Tibial nerve (tissue), 4 donors: ENCODE measurements at regions not wholly inside any gene's neighbourhood (a gene's known extent, or its start where the extent isn't known, plus 50 kb on each side); places are given as distances from the start of the nearest gene placed in this dataset.

Experiments
- DNase-seq, 2 donors: peaks; one replicate each; pipeline ENCODE4 v3.0.0-alpha.2; 2019; ENCODE audit warnings: low spot score in 2 of 2
- H3K27ac ChIP-seq, 4 donors: fragments of 200-600 bp; sonication (generic) in 3 of 4; one replicate each; pipeline ENCODE4 v1.5.1; 2017 to 2019; ENCODE audit warnings: mild to moderate bottlenecking in 1 of 4
- H3K27me3 ChIP-seq, 2 donors: fragments of 200-600 bp; sonication (generic) in 1 of 2; one replicate each; pipeline versions ENCODE4 v1.5.1 to v1.6.0; 2017 to 2019
- H3K36me3 ChIP-seq, 3 donors: fragments of 200-600 bp; sonication (generic); one replicate each; pipeline ENCODE4 v1.5.1; 2018 to 2019
- H3K4me1 ChIP-seq, 4 donors: fragments of 200-600 bp; sonication (generic) in 3 of 4; one replicate each; pipeline ENCODE4 v1.5.1; 2017 to 2019
- H3K4me3 ChIP-seq, 4 donors: fragments of 200-600 bp; sonication (generic) in 3 of 4; one replicate each; pipeline ENCODE4 v1.5.1; 2017 to 2019; ENCODE audit warnings: mild to moderate bottlenecking in 1 of 4, moderate library complexity in 1 of 4
- H3K9me3 ChIP-seq, 4 donors: fragments of 200-600 bp; sonication (generic) in 3 of 4; one replicate each; pipeline ENCODE4 v1.5.1; 2017 to 2019
- EP300 ChIP-seq, 2 donors: sonication (generic); formaldehyde crosslinking; IDR thresholded peaks; one replicate each; pipeline ENCODE4 v1.6.1; 2017; ENCODE audit warnings: antibody characterized with exemption in 2 of 2, mild to moderate bottlenecking in 1 of 2
- POLR2A ChIP-seq, 2 donors: fragments of 450-650 bp; IDR thresholded peaks; one replicate each; pipeline ENCODE4 v1.6.1; 2017; ENCODE audit warnings: antibody characterized with exemption in 2 of 2, mild to moderate bottlenecking in 2 of 2, moderate library complexity in 2 of 2
- WGBS, 2 donors: methylation state at CpG; one replicate each; pipeline ENCODE4 v1.1.5; 2018; 5-methylcytosine and 5-hydroxymethylcytosine counted together
- TF ChIP-seq, protein P1 (sequence below), 5 experiments: fragments of 200-600 bp in 3 of 5; fragments of 450-650 bp in 2 of 5; sonication (generic) in 3 of 5; IDR thresholded peaks; one replicate each; pipeline ENCODE4 v1.5.1; 2016 to 2019; ENCODE audit warnings: antibody characterized with exemption in 5 of 5, mild to moderate bottlenecking in 3 of 5, moderate library complexity in 2 of 5

DNA sequence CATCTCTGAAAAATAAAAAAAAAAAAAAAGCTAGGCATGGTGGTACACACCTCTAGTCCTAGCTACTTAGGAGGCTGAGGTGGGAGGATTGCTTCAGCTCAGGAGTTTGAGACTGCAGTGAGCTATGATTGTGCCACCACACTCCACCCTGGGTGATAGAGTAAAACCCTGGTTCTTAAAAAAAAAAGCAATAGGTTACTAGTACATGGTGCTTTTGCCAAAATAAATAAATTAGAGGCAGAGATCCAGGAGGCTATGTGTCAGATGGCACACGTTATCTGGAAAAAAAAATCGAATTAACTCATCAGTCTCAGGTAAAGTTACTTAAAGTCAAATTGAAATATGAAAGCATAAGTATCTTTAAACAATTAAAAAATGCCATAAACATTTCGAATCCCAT, 94.3 kb downstream of the VCX3A start:
- 72 to 77% methylated on average over 3 of the region's 3 CpGs for WGBS, 2 donors
- TF ChIP-seq EP300 (IDR thresholded peaks at IDR 0.05) (no peak), POLR2A (IDR thresholded peaks at IDR 0.05) (no peak)
- TF ChIP-seq, protein P1, sequence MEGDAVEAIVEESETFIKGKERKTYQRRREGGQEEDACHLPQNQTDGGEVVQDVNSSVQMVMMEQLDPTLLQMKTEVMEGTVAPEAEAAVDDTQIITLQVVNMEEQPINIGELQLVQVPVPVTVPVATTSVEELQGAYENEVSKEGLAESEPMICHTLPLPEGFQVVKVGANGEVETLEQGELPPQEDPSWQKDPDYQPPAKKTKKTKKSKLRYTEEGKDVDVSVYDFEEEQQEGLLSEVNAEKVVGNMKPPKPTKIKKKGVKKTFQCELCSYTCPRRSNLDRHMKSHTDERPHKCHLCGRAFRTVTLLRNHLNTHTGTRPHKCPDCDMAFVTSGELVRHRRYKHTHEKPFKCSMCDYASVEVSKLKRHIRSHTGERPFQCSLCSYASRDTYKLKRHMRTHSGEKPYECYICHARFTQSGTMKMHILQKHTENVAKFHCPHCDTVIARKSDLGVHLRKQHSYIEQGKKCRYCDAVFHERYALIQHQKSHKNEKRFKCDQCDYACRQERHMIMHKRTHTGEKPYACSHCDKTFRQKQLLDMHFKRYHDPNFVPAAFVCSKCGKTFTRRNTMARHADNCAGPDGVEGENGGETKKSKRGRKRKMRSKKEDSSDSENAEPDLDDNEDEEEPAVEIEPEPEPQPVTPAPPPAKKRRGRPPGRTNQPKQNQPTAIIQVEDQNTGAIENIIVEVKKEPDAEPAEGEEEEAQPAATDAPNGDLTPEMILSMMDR (IDR thresholded peaks at IDR 0.05): no peak

DNA sequence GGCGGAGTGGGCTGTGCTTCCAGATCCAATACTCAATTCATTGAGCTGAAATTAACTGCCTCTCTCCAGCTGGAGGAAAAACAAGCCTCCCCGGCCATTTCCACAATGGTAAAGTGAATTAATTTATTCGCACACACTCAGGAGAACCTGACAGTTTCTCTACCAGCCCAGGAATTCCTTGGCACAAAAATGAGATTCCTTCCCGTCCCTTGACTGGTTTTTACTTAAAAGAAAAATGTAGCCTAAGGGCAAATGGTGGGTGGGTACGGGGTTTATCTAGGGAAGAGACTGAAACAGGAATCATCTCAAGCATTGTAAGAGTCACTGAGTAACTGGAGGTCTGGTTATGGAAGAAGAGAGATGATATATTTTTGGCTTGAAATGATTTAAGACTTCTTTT, 102.7 kb downstream of the VCX3A start:
- H3K27me3 ChIP-seq: no peaks in the 10 kb centered on the region
- WGBS, 2 donors: 81 to 88% methylated on average over 5 of the region's 5 CpGs
- DNase-seq: no peak

More for the DNA sequence above, 94.3 kb downstream of the VCX3A start:
- DNase-seq: no peak
- H3K4me3 ChIP-seq: no peak overlapping the region
- no peaks in the 10 kb centered on the region for H3K9me3 ChIP-seq
- H3K36me3 ChIP-seq: no peaks in the 10 kb centered on the region
- no peaks in the 10 kb centered on the region for H3K4me1 ChIP-seq
- no peak overlapping the region for H3K27ac ChIP-seq
- no peaks in the 10 kb centered on the region for H3K27me3 ChIP-seq

DNA sequence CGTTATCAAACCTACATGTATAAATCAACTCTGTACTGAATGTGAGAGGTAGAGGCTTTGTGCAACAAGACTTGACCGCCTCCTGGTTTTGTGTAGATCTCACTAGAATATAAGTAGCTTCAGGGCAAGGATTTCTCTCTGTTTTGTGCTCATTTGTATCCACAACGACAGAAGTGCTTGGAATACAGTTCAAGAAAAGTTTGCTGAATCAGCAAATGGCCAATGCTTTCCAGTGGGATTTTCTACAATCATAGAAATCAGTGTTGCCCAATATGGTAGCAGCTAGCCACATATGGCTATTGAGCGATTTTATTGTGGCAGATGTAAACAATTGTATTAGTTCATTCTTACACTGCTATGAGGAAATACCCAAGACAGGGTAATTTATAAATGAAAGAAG, 127.4 kb downstream of the VCX3A start:
- H3K9me3 ChIP-seq: no peaks in the 10 kb centered on the region
- H3K27ac ChIP-seq: no peak overlapping the region
- no peaks in the 10 kb centered on the region for H3K27me3 ChIP-seq
- H3K4me1 ChIP-seq: no peaks in the 10 kb centered on the region
- no peaks in the 10 kb centered on the region for H3K36me3 ChIP-seq
- TF ChIP-seq POLR2A (IDR thresholded peaks at IDR 0.05) (no peak), EP300 (IDR thresholded peaks at IDR 0.05) (no peak)
- TF ChIP-seq, protein P1 (IDR thresholded peaks at IDR 0.05): no peak
- WGBS, 2 donors: 83 to 84% methylated on average over 4 of the region's 4 CpGs
- DNase-seq: no peak
- no peak overlapping the region for H3K4me3 ChIP-seq

More for the DNA sequence above, 102.7 kb downstream of the VCX3A start:
- H3K27ac ChIP-seq: no peak overlapping the region
- no peak overlapping the region for H3K4me3 ChIP-seq
- TF ChIP-seq EP300 (IDR thresholded peaks at IDR 0.05) (no peak), POLR2A (IDR thresholded peaks at IDR 0.05) (no peak)
- TF ChIP-seq, protein P1 (IDR thresholded peaks at IDR 0.05): no peak
- no peaks in the 10 kb centered on the region for H3K9me3 ChIP-seq
- H3K36me3 ChIP-seq: no peaks in the 10 kb centered on the region
- no peaks in the 10 kb centered on the region for H3K4me1 ChIP-seq

GRCh38 chrX:6386837-6387236, 148.1 kb downstream of the VCX3A start:
- TF ChIP-seq EP300 (IDR thresholded peaks at IDR 0.05): no peak
- TF ChIP-seq, protein P1 (IDR thresholded peaks at IDR 0.05): no peak
- no peak for TF ChIP-seq POLR2A (IDR thresholded peaks at IDR 0.05)
- Histone ChIP-seq H3K9me3 (no peaks in the 10 kb centered on the region), H3K4me1 (no peaks in the 10 kb centered on the region), H3K27me3 (no peaks in the 10 kb centered on the region), H3K4me3 (no peak overlapping the region), H3K36me3 (no peaks in the 10 kb centered on the region), H3K27ac (no peak overlapping the region)
- WGBS, 2 donors: 77 to 78% methylated on average over 2 of the region's 2 CpGs
- DNase-seq: no peak

- no peak for DNase-seq
- Histone ChIP-seq H3K27me3 (no peaks in the 10 kb centered on the region), H3K36me3 (no peaks in the 10 kb centered on the region), H3K4me3 (no peak overlapping the region), H3K27ac (peak overlapping the region in 2 of 4 donors; percentile 41 to 55), H3K4me1 (no peaks in the 10 kb centered on the region), H3K9me3 (no peaks in the 10 kb centered on the region)
- TF ChIP-seq POLR2A (IDR thresholded peaks at IDR 0.05) (no peak), EP300 (IDR thresholded peaks at IDR 0.05) (no peak)
- TF ChIP-seq, protein P1 (IDR thresholded peaks at IDR 0.05): no peak
- WGBS, 2 donors: 33 to 43% methylated on average over 3 to 4 of the region's 4 CpGs
These were observed 150.0 kb downstream of the VCX3A start for GRCh38 chrX:6384921-6385320.
